GM18505 (cell line): ENCODE measurements at regions not wholly inside any gene's neighbourhood (a gene's known extent, or its start where the extent isn't known, plus 50 kb on each side); places are given as distances from the start of the nearest gene placed in this dataset.

Experiments
- ATAC-seq: cut with Tn5 transposase; IDR thresholded peaks from one replicate; pipeline ENCODE4 v1.9.1; 2021; ENCODE audit not compliant: unreplicated experiment
- POLR2A ChIP-seq: IDR thresholded peaks from 4 replicates; pipeline ENCODE4 v1.6.1; 2011; ENCODE audit warnings: borderline replicate concordance; ENCODE audit not compliant: insufficient read depth, insufficient read length; ENCODE audit errors: extremely low read depth

DNA sequence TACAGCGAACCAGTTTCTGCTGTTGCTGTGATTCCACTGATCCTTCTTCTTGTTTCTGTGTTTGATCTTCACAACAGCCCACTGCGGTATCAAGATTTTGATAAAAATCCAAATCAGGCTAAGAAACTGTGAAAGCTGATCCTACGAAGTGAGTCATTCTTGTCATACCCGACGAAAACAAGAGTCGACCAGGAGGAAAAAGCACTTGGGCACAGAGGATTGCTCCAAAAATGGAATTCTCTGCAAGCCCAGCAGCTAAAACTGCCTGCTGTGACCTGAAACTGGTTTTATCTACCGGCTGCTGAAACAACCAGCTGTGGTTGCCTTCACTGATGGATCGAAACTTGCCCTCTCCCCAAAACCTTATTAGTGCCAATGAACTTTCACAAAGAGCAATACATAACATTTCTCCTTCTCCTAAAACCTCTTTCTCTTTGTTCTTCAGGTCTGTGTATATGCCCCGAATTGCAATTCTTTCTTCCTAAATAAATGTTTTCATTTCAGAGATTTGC is 607.0 kb upstream of the PRKX start:
- TF ChIP-seq POLR2A = no peak
- no peak for ATAC-seq

DNA sequence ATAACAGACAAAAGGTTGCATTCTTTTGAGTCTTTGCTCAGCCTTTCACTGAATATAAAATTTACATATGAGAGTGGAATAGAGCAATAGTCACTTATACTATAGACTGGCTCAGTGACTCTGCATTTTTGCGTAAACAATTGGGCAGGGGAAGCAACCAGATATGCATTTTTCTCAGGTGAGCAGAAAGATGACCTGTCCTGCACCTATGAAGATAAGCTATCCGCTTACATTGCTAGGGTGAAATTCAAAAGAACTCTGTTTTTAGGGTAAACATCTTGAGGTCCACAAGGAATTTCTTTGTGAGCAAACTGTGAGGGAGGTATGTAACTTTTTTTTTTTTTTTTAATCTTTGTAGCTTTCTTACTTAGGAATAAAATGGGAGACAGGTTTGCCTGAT is 602.4 kb upstream of the PRKX start:
- no peak for ATAC-seq
- no peak for TF ChIP-seq POLR2A

DNA sequence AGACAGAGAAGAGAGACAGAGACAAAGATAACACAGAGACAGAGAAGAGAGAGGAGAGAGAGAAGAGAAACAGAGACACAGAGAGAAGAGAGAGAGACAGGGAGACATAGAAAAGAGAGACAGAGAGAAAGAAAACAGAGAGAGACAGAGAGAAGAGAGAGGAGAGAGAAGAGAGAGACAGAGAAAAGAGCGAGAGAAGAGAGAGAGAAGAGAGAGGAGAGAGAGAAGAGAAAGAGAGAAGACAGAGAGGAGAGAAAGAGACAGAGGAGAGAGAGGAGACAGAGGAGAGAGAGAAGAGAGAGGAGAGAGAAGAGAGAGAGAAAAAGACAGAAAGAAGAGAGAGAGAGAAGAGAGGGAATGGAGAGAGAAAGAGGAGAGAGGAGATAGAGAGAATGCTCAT is 601.1 kb upstream of the PRKX start:
- TF ChIP-seq POLR2A = no peak
- ATAC-seq = no peak

DNA sequence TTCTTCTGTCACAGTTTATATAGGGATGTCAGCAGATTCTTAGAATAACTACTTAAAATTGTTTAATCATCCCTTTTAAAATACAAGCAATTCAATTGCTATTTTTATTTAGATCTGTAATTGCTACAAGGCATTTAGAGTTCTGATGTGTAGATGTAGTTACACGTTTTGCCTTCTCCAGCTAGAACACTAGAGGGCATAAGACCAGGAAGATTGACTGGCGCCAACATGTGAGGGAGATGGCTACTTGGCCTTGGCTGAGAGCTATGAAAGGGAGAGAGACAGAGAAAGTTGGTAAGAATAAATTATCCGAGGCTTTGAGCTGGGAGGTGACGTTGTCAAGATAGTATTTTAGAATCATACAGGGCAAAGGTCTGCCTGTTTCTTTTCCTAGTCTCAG is 563.7 kb upstream of the PRKX start:
- ATAC-seq = no peak
- TF ChIP-seq POLR2A = no peak

DNA sequence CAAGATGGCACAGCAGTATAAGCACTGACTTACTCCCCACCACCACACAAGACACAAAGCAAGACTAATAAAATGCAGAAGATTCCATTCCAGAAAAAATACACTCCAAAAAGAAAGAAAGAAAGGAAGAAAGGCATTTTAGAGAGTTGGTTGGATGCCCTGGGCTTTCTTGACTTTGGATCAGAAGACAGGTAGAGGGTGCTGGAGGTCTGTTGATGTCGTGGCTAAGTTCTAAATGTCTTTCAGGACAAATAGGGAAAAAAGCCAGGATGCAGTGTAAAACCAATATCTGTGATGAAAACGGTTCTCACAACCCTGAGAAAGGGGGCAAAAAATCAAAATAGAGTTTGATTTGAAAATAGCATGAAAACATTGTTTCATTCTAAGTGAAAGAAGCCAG is 555.2 kb upstream of the PRKX start:
- no peak for ATAC-seq
- TF ChIP-seq POLR2A = no peak

DNA sequence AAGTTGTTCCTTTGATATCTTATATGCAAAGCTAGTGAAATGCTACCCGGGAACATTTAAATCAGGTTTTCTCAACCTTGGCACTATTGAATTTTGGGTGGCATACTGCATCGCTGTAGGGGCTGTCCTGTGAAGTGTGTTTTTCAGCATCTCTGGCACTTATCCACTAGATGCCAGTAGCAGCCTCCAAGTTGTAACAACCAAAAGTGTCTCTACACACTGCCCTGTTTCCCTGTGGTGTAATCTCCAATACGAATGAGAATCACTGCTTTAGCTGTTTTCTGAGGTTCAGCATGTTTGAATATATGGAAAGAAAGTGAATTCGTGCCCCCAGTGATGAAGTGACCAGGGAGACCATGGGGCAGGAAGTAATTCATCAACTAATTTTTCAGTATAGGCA is 551.6 kb upstream of the PRKX start:
- ATAC-seq = no peak
- no peak for TF ChIP-seq POLR2A

DNA sequence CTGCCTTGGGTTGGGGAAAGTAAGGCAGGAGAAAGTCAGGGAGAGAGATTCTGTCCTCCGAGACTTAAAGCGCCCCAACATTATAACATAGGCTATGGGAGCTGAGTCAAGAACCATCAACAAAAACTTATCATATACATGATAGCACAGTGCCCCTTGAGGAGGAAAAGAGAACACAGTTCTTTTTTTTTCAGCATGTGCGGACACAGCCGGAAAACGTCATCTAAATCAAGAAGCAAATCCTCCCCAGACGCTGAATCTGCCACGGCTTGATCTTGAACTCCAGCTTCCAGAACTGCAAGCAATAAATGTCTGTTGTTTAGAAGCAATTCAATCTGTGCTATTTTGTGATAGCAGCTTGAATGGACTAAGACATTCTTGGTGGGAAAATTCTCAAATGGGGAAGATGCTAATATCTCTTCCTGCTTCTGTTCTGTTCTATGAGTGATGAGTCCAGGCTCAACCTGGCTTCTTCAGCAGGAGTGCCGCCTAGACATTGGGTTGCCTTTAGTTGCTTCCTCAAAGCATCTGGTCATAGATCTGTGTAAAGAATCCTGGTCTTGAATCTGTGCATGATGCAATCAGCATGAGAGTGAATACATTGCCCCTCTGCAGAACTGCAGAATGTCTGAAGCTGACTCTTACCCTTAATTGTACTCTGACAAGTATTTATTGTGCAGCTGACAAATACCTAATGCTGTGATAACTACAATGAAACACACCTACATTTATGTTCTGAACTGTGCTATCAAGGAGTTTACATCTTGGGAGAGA is 549.8 kb upstream of the PRKX start:
- ATAC-seq = no peak
- no peak for TF ChIP-seq POLR2A

DNA sequence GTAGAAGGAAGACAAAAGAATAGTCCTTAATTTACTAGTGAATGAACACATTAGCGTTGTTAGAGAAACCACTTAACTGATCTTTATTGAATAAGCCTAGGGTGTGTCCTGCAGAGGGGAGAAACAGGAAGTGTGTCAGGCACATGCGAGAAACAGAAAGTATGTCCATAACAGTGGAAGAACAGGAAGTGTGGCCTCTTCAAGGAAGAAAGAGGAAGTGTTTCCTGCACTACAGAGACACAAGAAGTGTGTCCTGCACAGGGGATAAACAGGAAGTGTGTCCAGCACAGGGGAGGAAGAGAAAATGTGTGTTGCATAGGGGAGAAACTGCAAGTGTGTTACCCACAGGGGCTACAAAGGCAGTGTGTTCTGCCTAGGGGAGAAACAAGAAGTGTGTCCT is 539.6 kb upstream of the PRKX start:
- ATAC-seq = no peak
- TF ChIP-seq POLR2A = no peak

DNA sequence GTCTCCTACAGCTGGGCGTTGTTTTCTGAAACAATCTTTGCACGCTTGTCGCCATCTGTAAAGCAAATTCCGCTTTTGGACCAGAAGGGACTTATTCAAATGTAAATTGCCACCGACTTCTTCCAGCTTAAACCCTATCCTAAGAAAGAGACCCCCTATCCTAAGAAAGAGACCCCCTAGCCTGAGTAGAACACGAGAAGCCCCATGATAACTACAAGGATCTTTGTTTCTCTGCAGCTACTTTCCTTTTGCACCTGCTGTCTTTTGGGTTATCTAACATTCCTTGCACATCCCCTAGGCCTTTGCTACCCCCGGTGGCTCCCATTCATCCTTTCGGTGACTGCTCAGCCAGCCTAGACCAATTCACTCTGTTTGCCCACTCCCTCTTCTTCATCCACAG is 536.0 kb upstream of the PRKX start:
- no peak for ATAC-seq
- no peak for TF ChIP-seq POLR2A

DNA sequence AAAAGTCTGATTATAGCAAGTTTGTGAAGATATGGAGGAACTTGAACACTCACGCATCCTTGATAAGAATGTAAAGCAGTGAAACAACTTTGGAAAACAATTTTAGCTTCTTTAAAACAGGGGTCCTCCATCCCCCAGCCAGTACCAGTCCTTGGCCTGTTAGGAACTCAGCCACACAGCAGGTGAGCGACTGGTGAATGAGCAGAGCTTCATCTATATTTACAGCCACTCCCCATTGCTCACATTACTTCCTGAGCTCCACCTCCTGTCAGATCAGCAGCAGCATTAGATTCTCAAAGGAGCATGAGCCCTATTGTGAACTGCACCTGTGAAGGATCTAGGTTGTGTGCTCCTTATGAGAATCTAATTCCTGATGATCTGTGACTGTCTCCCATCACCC is 530.3 kb upstream of the PRKX start:
- no peak for ATAC-seq
- no peak for TF ChIP-seq POLR2A

DNA sequence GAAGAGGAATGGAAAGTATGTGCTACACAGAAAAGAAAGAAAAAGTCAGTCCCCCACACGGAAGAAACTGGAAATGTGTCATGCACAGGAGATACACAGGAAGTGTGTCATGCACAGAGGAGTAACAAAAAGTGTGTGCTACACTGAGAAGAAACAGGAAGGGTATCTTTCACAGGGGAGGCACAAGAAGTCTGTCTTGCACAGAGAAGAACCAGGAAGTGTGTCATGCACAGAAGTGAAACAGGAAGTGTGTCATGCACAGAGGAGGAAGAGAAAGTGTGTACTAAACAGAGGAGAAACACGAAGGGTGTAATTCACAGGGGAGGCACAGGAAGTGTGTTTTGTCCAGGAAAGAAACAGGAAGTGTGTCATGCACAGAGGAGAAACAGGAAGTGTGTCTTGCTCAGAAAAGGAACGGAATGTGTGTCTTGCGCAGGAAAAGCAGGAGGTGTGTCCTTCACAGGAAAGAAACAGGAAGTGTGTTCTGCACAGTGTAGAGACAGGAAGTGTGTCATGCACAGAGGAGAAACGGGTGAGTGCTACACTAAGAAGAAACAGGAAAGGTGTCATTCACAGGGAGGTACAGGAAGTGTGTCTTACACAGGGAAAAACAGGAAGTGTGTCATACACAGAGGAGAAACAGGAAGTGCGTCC is 527.2 kb upstream of the PRKX start:
- ATAC-seq = peak; percentile 45

DNA sequence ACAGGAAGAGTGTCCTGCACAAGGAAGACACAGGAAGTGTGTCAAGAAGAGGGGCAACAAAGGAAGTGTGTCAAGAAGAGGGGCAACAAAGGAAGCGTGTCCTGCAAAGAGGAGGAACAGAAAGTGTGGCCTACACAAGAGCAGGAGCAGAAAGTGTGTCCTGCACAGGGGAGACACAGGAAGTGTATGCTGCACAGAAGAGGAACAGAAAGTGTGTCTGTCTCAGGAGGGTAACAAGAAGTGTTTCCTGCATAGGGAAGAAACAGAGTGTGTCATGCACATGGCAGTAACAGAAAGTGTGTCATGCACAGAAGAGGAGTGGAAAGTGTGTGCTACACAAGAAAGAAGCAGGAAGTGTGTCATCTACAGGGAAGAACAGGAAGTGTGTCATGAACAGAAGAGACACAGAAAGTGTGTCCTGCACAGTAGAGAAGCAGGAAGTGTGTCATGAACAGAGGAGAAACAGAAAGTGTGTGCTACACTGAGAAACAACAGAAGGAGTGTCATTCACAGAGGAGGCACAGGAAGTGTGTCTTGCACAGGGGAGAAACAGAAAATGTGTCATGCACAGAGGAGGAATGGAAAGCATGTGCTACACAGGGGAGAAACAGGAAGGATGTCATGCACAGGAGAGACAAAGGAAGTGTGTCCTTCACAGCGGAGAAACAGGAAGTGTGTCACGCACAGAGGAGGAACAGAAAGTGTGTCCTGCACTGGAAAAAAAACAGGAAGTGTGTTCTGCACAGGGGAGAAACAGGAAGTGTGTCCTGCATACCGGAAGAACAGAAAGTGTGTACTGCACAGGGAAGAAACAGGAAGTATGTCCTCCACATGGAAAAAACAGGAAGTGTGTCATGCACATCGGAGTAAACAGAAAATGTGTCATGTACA is 526.4 kb upstream of the PRKX start:
- TF ChIP-seq POLR2A = no peak

More for the DNA sequence above, 527.2 kb upstream of the PRKX start:
- no peak for TF ChIP-seq POLR2A

DNA sequence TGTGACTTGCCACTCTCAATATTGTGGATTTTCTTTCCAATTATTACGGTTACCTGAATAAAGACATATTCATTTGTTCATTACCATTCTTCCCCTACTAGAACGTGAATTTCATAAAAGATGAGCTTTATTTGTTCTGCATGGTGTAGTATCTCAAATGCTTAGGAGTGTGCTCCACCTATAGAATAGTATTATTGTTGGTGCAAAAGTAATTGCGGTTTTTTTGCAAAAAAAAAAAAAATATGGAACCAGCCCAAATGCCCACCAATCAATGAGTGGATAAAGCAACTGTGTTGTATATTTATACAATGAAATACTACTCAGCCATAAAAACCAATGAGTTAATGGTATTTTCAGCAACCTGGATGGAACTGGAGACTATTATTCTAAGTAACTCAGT is 525.5 kb upstream of the PRKX start:
- no peak for ATAC-seq
- no peak for TF ChIP-seq POLR2A

More for the DNA sequence above, 526.4 kb upstream of the PRKX start:
- peak; percentile 47 for ATAC-seq
